Neural crest cell (in vitro differentiated cells): ENCODE measurements at regions not wholly inside any gene's neighbourhood (a gene's known extent, or its start where the extent isn't known, plus 50 kb on each side); places are given as distances from the start of the nearest gene placed in this dataset.

Source experiments
- DNase-seq: peaks from one replicate; pipeline ENCODE4 v3.0.0; 2021; ENCODE audit warnings: low read depth, mixed read lengths, low spot score
- H3K27ac Mint-ChIP-seq: one replicate; pipeline ENCODE4 v1.8.0; 2021; ENCODE audit warnings: mild to moderate bottlenecking, mixed read lengths; ENCODE audit not compliant: unreplicated experiment
- H3K27me3 Mint-ChIP-seq: 2 replicates; pipeline ENCODE4 v1.8.0; 2021; ENCODE audit warnings: low read depth, mild to moderate bottlenecking, mixed read lengths
- H3K36me3 Mint-ChIP-seq: 2 replicates; pipeline ENCODE4 v1.8.0; 2021; ENCODE audit warnings: low read depth, mild to moderate bottlenecking, mixed read lengths
- H3K4me1 Mint-ChIP-seq: 2 replicates; pipeline ENCODE4 v1.8.0; 2021; ENCODE audit warnings: mixed read lengths
- H3K4me3 Mint-ChIP-seq: one replicate; pipeline ENCODE4 v1.8.0; 2021; ENCODE audit warnings: mild to moderate bottlenecking, mixed read lengths
- H3K9me3 Mint-ChIP-seq: 2 replicates; pipeline ENCODE4 v1.8.0; 2021; ENCODE audit warnings: mixed read lengths
- CTCF ChIP-seq: fragments of 200-600 bp; sonication (generic); conservative IDR thresholded peaks from 2 replicates; pipeline ENCODE4 v1.5.0; 2021; ENCODE audit warnings: antibody characterized with exemption, mild to moderate bottlenecking

DNA sequence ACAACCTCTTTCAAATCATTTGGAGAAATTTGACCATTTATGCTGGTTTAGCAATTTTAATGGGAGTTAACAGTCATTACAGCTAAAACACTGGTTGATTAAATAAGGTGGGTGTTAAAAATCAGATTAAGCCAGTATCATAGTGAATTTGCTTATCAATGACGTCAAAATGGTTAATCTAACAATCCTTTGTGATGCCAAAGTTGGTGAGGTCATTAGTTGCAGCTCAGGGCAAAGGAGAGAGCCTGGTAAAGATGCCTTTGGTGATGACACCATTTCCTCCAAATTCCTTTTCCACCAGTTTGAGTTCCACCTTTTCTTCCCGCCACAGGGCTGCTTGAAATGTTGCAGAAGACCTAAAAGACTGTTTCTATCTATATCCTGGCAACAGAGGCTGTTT lies 757.1 kb upstream of the PIK3C3 start:
- no peaks in the 10 kb centered on the region for H3K36me3 Mint-ChIP-seq
- H3K27me3 Mint-ChIP-seq = no peaks in the 10 kb centered on the region
- H3K9me3 Mint-ChIP-seq = no peaks in the 10 kb centered on the region
- H3K27ac Mint-ChIP-seq = no peak overlapping the region
- no peak for TF ChIP-seq CTCF
- DNase-seq = no peak
- no peak overlapping the region for H3K4me3 Mint-ChIP-seq
- H3K4me1 Mint-ChIP-seq = no peaks in the 10 kb centered on the region

DNA sequence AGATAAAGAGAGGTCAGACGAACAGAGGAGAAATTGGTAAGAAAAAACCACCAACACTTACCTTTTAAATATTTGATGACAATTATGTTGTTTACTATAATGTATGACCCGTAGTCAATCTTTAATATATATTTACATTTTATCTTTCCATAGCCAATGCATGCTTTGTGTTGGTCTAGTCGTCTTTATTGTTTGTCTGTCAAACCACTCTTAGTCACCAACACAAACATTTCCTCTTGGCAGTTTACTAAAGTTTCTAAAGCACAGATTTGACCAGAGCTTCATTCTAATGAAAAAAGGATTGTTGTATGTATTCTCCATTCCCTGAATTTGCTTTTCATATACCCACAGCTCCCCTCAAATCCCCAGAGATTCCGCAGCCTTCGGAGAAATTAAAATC lies 784.7 kb upstream of the PIK3C3 start:
- TF ChIP-seq CTCF = no peak
- H3K4me3 Mint-ChIP-seq = no peak overlapping the region
- no peak overlapping the region for H3K27ac Mint-ChIP-seq
- no peak for DNase-seq
- H3K4me1 Mint-ChIP-seq = no peaks in the 10 kb centered on the region
- H3K36me3 Mint-ChIP-seq = no peaks in the 10 kb centered on the region
- no peaks in the 10 kb centered on the region for H3K9me3 Mint-ChIP-seq
- H3K27me3 Mint-ChIP-seq = no peaks in the 10 kb centered on the region

GRCh38 chr18:41165625-41166024 lies 789.4 kb upstream of the PIK3C3 start:
- Mint-ChIP-seq H3K27ac (no peak overlapping the region), H3K9me3 (no peaks in the 10 kb centered on the region), H3K4me1 (peaks cover 12% of the 10 kb centered on the region), H3K4me3 (no peak overlapping the region), H3K36me3 (no peaks in the 10 kb centered on the region), H3K27me3 (no peaks in the 10 kb centered on the region)
- DNase-seq = no peak
- no peak for TF ChIP-seq CTCF

DNA sequence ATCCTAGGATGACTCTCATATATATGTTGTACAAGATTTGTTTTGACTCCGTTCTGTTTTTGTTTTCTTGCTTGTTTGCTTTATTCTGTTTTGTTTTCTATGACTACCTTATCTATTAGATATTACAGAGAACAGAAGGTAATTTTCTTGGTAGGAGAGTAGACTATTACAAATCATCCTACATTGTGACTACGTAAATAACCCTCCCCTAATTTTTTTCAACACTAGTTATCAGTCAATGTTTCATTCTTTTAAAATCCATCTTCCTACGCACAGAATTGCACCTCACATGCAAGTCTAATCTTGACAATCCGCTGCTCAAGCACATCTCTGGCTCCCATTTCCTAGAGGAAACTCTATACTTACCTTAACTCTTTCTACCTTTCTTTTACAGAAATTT lies 792.3 kb upstream of the PIK3C3 start:
- H3K27me3 Mint-ChIP-seq = no peaks in the 10 kb centered on the region
- TF ChIP-seq CTCF = no peak
- no peaks in the 10 kb centered on the region for H3K36me3 Mint-ChIP-seq
- H3K27ac Mint-ChIP-seq = no peak overlapping the region
- no peaks in the 10 kb centered on the region for H3K9me3 Mint-ChIP-seq
- peaks cover 12% of the 10 kb centered on the region for H3K4me1 Mint-ChIP-seq
- H3K4me3 Mint-ChIP-seq = no peak overlapping the region
- DNase-seq = no peak

- Mint-ChIP-seq H3K4me1 (peaks cover 12% of the 10 kb centered on the region), H3K36me3 (no peaks in the 10 kb centered on the region), H3K4me3 (no peak overlapping the region), H3K27ac (no peak overlapping the region), H3K27me3 (no peaks in the 10 kb centered on the region), H3K9me3 (no peaks in the 10 kb centered on the region)
- no peak for DNase-seq
- no peak for TF ChIP-seq CTCF
Measured at GRCh38 chr18:41162191-41162590, 792.8 kb upstream of the PIK3C3 start.
